HG03139 (cell line): ENCODE measurements at regions not wholly inside any gene's neighbourhood (a gene's known extent, or its start where the extent isn't known, plus 50 kb on each side); places are given as distances from the start of the nearest gene placed in this dataset.

Source experiments
- ATAC-seq: cut with Tn5 transposase; IDR thresholded peaks from one replicate; pipeline ENCODE4 v1.9.1; 2021; ENCODE audit not compliant: unreplicated experiment

DNA sequence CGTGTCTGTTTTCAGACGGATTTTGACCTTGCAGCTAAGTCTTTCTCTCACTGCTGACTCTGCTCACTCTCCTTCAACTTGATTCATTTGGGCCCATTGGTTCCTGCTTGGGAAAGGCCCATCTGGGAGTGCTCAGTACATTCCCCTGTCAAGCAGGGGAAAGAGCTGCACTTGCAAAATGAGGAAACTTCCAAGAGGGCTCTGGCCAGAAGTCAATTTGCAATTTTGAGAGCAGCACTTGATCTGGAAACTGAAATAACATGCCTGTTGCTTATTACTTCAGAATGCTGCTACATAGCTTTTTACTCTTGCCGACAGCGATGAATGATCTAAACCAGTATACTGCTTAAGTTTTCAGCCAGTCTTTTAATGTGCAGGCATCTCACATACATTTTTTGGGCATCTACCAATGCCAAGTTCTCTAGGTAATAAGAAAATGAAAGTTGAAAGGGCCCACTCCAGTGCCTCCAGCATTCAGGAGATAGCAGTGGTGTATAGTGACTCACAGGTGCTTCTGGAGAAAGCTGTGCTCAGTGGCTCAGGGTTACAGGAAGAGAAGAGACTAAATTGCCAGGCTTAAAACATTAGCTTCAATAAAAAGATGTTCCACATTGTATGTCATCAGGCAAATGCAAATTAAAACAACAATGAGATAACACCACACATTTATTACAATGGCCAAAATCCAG, 70.1 kb upstream of the RORA start:
- ATAC-seq: no peak

DNA sequence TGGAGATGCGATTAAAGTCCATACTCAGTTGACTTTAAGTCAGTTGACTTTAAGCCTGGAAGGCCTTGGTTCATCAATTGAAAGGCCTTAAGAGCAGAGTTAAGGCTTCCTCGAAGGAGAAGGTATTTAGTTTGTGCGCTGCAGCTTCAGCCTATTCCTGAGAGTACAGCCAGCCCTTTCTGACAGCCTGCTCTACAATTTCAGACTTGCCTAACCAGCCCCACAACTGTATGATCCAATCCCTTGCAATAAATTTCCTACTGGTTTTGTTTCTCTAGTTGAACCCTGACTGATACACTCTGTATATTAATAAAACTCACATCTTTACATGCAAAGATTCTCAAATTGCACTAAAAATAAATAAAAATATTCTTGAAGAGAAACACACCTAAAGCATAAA, 66.1 kb upstream of the RORA start:
- no peak for ATAC-seq

DNA sequence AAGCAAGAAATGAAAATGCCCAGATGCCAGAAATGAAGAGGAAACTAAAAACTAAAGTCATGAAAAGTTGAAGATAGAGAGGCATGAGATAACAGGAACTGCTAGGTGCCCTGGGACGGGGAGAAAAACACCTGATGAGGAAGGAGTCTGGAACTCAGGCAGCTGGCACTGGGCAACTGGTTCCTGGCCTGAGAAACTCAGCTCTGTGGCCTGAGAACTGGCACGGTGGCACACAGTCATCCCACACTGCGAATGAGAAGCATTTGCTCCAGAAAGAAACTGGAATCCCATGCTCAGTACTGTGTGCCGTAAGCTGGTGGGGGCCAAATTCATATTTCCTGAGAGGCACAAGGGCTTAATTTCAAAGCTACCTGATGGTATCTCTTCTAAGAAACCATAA, 53.6 kb upstream of the RORA start:
- ATAC-seq: no peak

DNA sequence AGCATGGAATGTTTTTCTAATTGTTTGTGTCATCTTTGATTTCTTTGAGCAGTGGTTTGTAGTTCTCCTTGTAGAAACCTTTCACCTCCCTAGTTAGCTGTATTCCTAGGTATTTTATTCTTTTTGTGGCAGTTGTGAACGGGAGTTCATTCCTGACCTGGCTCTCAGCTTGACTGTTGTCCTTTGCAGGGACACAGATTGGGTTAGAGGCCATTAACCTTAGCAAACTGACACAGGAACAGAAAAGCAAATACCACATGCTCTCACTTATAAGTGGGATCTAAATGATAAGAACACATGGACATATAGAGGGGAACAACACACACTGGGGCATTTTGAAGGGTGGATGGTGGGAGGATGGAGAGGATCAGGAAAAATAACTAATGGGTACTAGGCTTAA, 52.2 kb upstream of the RORA start:
- no peak for ATAC-seq
